Neutrophil (primary cell): ENCODE measurements at regions not wholly inside any gene's neighbourhood (a gene's known extent, or its start where the extent isn't known, plus 50 kb on each side); places are given as distances from the start of the nearest gene placed in this dataset.

ENCODE experiments used
- H3K27ac ChIP-seq: fragments of 200-600 bp; sonication (generic); 2 replicates; pipeline ENCODE4 v1.5.1; 2016; ENCODE audit warnings: mild to moderate bottlenecking, moderate library complexity
- H3K27me3 ChIP-seq: fragments of 200-600 bp; sonication (generic); 2 replicates; pipeline ENCODE4 v1.6.0; 2016; ENCODE audit warnings: mild to moderate bottlenecking
- H3K36me3 ChIP-seq: fragments of 200-600 bp; sonication (generic); 2 replicates; pipeline ENCODE4 v1.5.1; 2017
- H3K4me1 ChIP-seq, 2 experiments: fragments of 200-600 bp in 1 of 2; sonication (generic) in 1 of 2; 1 replicate in 1 of 2; 2 replicates in 1 of 2; pipeline versions ENCODE4 v1.5.1 to v1.6.1; 2013 to 2016; ENCODE audit warnings: low read depth in 1 of 2, low read length in 1 of 2, mild to moderate bottlenecking in 1 of 2, moderate library complexity in 1 of 2; ENCODE audit not compliant: control insufficient read depth in 1 of 2, insufficient read depth in 1 of 2
- H3K4me3 ChIP-seq, 2 experiments: fragments of 200-600 bp in 1 of 2; sonication (generic) in 1 of 2; 1 replicate in 1 of 2; 2 replicates in 1 of 2; pipeline ENCODE4 v1.5.1; 2013 to 2016; ENCODE audit warnings: low read depth in 1 of 2, low read length in 1 of 2, mild to moderate bottlenecking in 1 of 2, moderate library complexity in 1 of 2
- H3K9me3 ChIP-seq: fragments of 200-600 bp; sonication (generic); 2 replicates; pipeline ENCODE4 v1.5.1; 2016
- CTCF ChIP-seq: fragments of 200-600 bp; sonication (generic); IDR thresholded peaks from 2 replicates; pipeline ENCODE4 v1.5.1; 2016; ENCODE audit warnings: antibody characterized with exemption

GRCh38 chr6:27757307-27757706, 154.9 kb downstream of the OR2B2 start:
- H3K27ac ChIP-seq, result no peak overlapping the region
- H3K4me1 ChIP-seq, result peaks cover 11 to 29% of the 10 kb centered on the region in 2 experiments
- H3K27me3 ChIP-seq, result peaks cover 18% of the 10 kb centered on the region
- H3K36me3 ChIP-seq, result no peaks in the 10 kb centered on the region
- TF ChIP-seq CTCF, result no peak
- no peaks in the 10 kb centered on the region for H3K9me3 ChIP-seq
- H3K4me3 ChIP-seq, result peak overlapping the region in 1 of 2 experiments; percentile 2

- H3K4me1 ChIP-seq, result peaks cover 13 to 30% of the 10 kb centered on the region in 2 experiments
- H3K9me3 ChIP-seq, result no peaks in the 10 kb centered on the region
- peak overlapping the region; percentile 37 for H3K27ac ChIP-seq
- no peak for TF ChIP-seq CTCF
- H3K4me3 ChIP-seq, result no peak overlapping the region
- H3K36me3 ChIP-seq, result no peaks in the 10 kb centered on the region
- H3K27me3 ChIP-seq, result peaks cover 18% of the 10 kb centered on the region
These were observed 156.4 kb downstream of the OR2B2 start for GRCh38 chr6:27755768-27756167.

- Histone ChIP-seq H3K9me3 (no peaks in the 10 kb centered on the region), H3K27me3 (peaks cover 18% of the 10 kb centered on the region), H3K4me3 (no peak overlapping the region), H3K4me1 (peaks cover 13 to 30% of the 10 kb centered on the region in 2 experiments), H3K36me3 (no peaks in the 10 kb centered on the region), H3K27ac (no peak overlapping the region)
- no peak for TF ChIP-seq CTCF
These were observed 157.8 kb downstream of the OR2B2 start for GRCh38 chr6:27754408-27754782.

GRCh38 chr6:27753668-27754407, 158.4 kb downstream of the OR2B2 start:
- TF ChIP-seq CTCF, result no peak
- no peaks in the 10 kb centered on the region for H3K9me3 ChIP-seq
- peaks cover 23% of the 10 kb centered on the region for H3K27me3 ChIP-seq
- no peaks in the 10 kb centered on the region for H3K36me3 ChIP-seq
- no peak overlapping the region for H3K27ac ChIP-seq
- peak overlapping the region in 1 of 2 experiments; percentile 66 for H3K4me3 ChIP-seq
- H3K4me1 ChIP-seq, result peaks cover 13 to 30% of the 10 kb centered on the region in 2 experiments

GRCh38 chr6:27752038-27752885, 159.9 kb downstream of the OR2B2 start:
- Histone ChIP-seq H3K4me1 (peaks cover 9 to 26% of the 10 kb centered on the region in 2 experiments), H3K27ac (peak overlapping the region; percentile 9)
- no peak for TF ChIP-seq CTCF

More at GRCh38 chr6:27752038-27752885, 159.9 kb downstream of the OR2B2 start:
- H3K27me3 ChIP-seq, result peaks cover 26% of the 10 kb centered on the region
- peak overlapping the region; percentile 56 to 66 for H3K4me3 ChIP-seq
- H3K36me3 ChIP-seq, result no peaks in the 10 kb centered on the region
- no peaks in the 10 kb centered on the region for H3K9me3 ChIP-seq
